Ishikawa (cell line): ENCODE measurements at regions not wholly inside any gene's neighbourhood (a gene's known extent, or its start where the extent isn't known, plus 50 kb on each side); places are given as distances from the start of the nearest gene placed in this dataset.

Source experiments
- CEBPB ChIP-seq: IDR thresholded peaks from 2 replicates; pipeline ENCODE4 v1.6.1; 2012
- EGR1 ChIP-seq: IDR thresholded peaks from 2 replicates; pipeline ENCODE4 v1.6.1; 2012
- EP300 ChIP-seq: IDR thresholded peaks from 2 replicates; pipeline ENCODE4 v1.6.1; 2012; ENCODE audit warnings: borderline replicate concordance
- MAX ChIP-seq: IDR thresholded peaks from 2 replicates; pipeline ENCODE4 v1.6.1; 2012
- NFIC ChIP-seq: IDR thresholded peaks from 2 replicates; pipeline ENCODE4 v1.6.1; 2012
- RAD21 ChIP-seq: IDR thresholded peaks from 2 replicates; pipeline ENCODE4 v1.6.1; 2012; ENCODE audit warnings: low read depth
- TCF12 ChIP-seq: IDR thresholded peaks from 2 replicates; pipeline ENCODE4 v1.6.1; 2012; ENCODE audit warnings: low read depth

- no peak for TF ChIP-seq TCF12
- TF ChIP-seq NFIC, result no peak
- no peak for TF ChIP-seq EGR1
- no peak for TF ChIP-seq CEBPB
- TF ChIP-seq MAX, result no peak
- TF ChIP-seq RAD21, result no peak
- no peak for TF ChIP-seq EP300
Observed at GRCh38 chr5:97544678-97545077, 361.6 kb upstream of the RIOK2 start.
